ENCODE measurements at regions not wholly inside any gene's neighbourhood (a gene's known extent, or its start where the extent isn't known, plus 50 kb on each side); places are given as distances from the start of the nearest gene placed in this dataset.

DNA sequence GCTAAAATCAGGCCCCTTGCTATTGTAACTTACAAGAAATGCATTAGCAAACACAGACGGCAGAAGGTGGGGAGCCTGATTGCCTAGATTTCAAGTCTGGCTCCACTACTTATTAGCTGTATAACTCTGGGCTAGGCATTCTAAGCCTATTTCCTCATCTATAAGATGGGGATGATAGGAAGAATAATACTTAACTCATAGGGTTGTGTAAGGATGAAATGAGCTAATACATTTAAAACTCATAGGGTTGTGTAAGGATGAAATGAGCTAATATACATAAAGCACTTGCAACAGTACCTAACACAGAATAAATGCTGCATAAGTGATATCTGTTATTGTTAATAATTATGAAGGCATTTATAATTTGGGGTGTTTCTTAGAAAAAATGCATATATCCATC lies 60.1 kb upstream of the DIO2 start:
- Histone ChIP-seq H3K9me3 (no peaks in the 10 kb centered on the region), H3K36me3 (no peaks in the 10 kb centered on the region), H3K27me3 (no peaks in the 10 kb centered on the region), H3K4me3 (no peak overlapping the region), H3K4me1 (no peaks in the 10 kb centered on the region), H3K27ac (no peak overlapping the region)
- intact Hi-C loops (cut with DNase I), result no loop called here
- TF ChIP-seq, protein P1, sequence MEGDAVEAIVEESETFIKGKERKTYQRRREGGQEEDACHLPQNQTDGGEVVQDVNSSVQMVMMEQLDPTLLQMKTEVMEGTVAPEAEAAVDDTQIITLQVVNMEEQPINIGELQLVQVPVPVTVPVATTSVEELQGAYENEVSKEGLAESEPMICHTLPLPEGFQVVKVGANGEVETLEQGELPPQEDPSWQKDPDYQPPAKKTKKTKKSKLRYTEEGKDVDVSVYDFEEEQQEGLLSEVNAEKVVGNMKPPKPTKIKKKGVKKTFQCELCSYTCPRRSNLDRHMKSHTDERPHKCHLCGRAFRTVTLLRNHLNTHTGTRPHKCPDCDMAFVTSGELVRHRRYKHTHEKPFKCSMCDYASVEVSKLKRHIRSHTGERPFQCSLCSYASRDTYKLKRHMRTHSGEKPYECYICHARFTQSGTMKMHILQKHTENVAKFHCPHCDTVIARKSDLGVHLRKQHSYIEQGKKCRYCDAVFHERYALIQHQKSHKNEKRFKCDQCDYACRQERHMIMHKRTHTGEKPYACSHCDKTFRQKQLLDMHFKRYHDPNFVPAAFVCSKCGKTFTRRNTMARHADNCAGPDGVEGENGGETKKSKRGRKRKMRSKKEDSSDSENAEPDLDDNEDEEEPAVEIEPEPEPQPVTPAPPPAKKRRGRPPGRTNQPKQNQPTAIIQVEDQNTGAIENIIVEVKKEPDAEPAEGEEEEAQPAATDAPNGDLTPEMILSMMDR (IDR thresholded peaks at IDR 0.05), result no peak
- no peak for ATAC-seq
- DNase-seq, result no peak

DNA sequence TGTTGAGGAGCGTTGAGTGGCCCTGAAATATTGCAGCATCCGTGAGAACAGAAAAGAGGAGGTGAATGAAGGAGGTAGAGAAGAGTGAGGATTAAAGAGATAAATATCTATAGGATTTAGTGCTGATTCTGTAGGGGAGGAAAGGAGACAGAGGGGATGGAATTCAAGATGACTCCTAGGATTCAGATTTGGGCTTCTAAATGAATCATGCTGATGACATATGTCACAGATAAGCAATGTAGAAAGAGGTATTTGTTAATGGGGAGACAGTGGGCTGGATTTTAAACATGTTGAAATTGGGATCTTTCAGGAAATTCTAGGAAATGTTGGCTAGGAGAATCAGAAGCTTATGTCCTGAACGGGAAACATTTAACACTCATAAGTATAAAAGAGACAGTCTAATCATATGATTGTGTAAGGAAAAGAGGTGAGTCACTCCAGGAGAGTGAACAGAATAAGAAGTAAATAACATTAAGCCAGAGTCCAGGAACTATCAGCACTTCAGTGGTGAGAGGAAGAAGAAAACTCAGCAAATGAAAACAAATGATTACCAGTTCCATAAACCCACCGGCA lies 58.1 kb upstream of the DIO2 start:
- DNase-seq (no peak), ATAC-seq (no peak)
- Histone ChIP-seq H3K36me3 (no peaks in the 10 kb centered on the region), H3K27ac (no peak overlapping the region), H3K4me1 (no peaks in the 10 kb centered on the region), H3K9me3 (no peaks in the 10 kb centered on the region), H3K4me3 (no peak overlapping the region), H3K27me3 (no peaks in the 10 kb centered on the region)
- intact Hi-C loops (cut with DNase I), result no loop called here
- TF ChIP-seq, protein P1 (IDR thresholded peaks at IDR 0.05), result no peak

DNA sequence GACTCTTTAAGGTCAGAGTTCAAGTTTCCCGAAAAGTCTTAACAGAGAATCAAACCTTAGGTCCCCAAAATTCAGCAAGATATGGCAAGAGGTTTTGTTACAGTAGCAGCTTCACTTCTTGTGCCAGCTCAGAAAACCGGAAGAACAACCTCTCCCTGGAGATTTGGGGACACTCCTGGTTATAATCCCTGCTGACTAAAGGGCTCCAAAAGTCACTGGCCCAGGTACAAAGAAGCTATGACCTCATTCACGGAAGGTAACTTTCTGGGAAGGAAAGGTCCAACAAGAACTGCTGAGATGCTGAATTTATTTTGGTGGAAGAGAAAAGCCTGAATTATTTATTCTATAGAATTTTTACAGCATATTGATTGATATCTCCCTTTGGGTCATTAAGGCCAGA lies 55.6 kb upstream of the DIO2 start:
- TF ChIP-seq, protein P1 (IDR thresholded peaks at IDR 0.05), result no peak
- H3K27me3 ChIP-seq, result no peaks in the 10 kb centered on the region
- no peaks in the 10 kb centered on the region for H3K4me1 ChIP-seq
- H3K27ac ChIP-seq, result no peak overlapping the region
- H3K9me3 ChIP-seq, result no peaks in the 10 kb centered on the region
- H3K36me3 ChIP-seq, result no peaks in the 10 kb centered on the region
- intact Hi-C loops (cut with DNase I), result no loop called here
- no peak overlapping the region for H3K4me3 ChIP-seq
- DNase-seq (no peak), ATAC-seq (no peak)

DNA sequence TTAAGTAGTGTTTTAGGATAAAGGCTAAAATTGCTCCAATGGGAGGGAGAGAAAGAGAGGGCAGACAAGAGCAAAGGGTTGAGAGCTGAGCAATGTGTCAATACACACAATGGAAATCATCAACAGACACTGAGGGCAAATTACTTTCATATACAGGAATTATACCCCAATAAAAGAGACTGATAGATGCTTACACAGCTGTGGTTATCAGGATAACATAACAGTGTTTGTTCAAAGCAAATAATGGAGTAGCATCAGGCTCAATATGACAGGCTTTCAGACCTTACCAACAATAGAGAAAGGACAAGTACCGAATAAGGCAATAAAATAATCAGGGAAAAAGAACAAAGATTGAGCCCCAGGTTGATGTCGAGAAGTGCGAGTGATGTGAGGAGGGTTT lies 53.4 kb upstream of the DIO2 start:
- Histone ChIP-seq H3K27ac (no peak overlapping the region), H3K9me3 (no peaks in the 10 kb centered on the region), H3K27me3 (no peaks in the 10 kb centered on the region), H3K4me1 (no peaks in the 10 kb centered on the region), H3K4me3 (no peak overlapping the region), H3K36me3 (no peaks in the 10 kb centered on the region)
- TF ChIP-seq, protein P1 (IDR thresholded peaks at IDR 0.05), result no peak
- no peak for ATAC-seq
- intact Hi-C loops (cut with DNase I), result no loop called here
- DNase-seq, result no peak
